Upper lobe of right lung (tissue), 1 donor: ENCODE measurements at regions not wholly inside any gene's neighbourhood (a gene's known extent, or its start where the extent isn't known, plus 50 kb on each side); places are given as distances from the start of the nearest gene placed in this dataset.

Experiments used
- ATAC-seq: fragments of 200-7000 bp; cut with Tn5 transposase; one replicate; pipeline ENCODE4 v1.9.1; 2020; ENCODE audit warnings: mild to moderate bottlenecking, moderate library complexity
- DNase-seq: peaks from one replicate; pipeline ENCODE4 v3.0.0-alpha.2; 2020
- H3K27ac ChIP-seq: fragments of 200-600 bp; one replicate; pipeline ENCODE4 v1.8.0; 2022
- H3K27me3 ChIP-seq: fragments of 200-600 bp; one replicate; pipeline ENCODE4 v1.8.0; 2022; ENCODE audit warnings: mild to moderate bottlenecking
- H3K36me3 ChIP-seq: fragments of 200-600 bp; one replicate; pipeline ENCODE4 v1.8.0; 2022
- H3K4me1 ChIP-seq: fragments of 200-600 bp; one replicate; pipeline ENCODE4 v1.8.0; 2022
- H3K4me3 ChIP-seq: fragments of 200-600 bp; one replicate; pipeline ENCODE4 v1.8.0; 2022; ENCODE audit warnings: mild to moderate bottlenecking
- H3K9me3 ChIP-seq: fragments of 200-600 bp; one replicate; pipeline ENCODE4 v1.8.0; 2022
- CTCF ChIP-seq: fragments of 200-600 bp; IDR thresholded peaks from one replicate; pipeline ENCODE4 v1.8.0; 2022; ENCODE audit warnings: antibody characterized with exemption
- intact Hi-C: fragments of 100-400 bp; cut with DNase I; formaldehyde crosslinking; loops from one replicate; pipeline ENCODE4 v1.11.0; 2022
- donor health status: DM: no; HTN: yes; CAD: no; lungs with severe emphysema.

GRCh38 chr2:60051991-60052390, 501.5 kb downstream of the BCL11A start:
- H3K27ac ChIP-seq = no peak overlapping the region
- intact Hi-C loops = no loop called here
- no peak overlapping the region for H3K4me3 ChIP-seq
- ATAC-seq = no peak
- no peaks in the 10 kb centered on the region for H3K4me1 ChIP-seq
- no peaks in the 10 kb centered on the region for H3K36me3 ChIP-seq
- H3K27me3 ChIP-seq = no peaks in the 10 kb centered on the region
- no peaks in the 10 kb centered on the region for H3K9me3 ChIP-seq
- TF ChIP-seq CTCF = no peak
- no peak for DNase-seq

GRCh38 chr2:60047944-60048525, 505.4 kb downstream of the BCL11A start:
- Histone ChIP-seq H3K4me1 (no peaks in the 10 kb centered on the region), H3K4me3 (no peak overlapping the region), H3K27me3 (no peaks in the 10 kb centered on the region), H3K9me3 (no peaks in the 10 kb centered on the region), H3K27ac (no peak overlapping the region), H3K36me3 (no peaks in the 10 kb centered on the region)
- no peak for DNase-seq
- no peak for TF ChIP-seq CTCF
- intact Hi-C loops = no loop called here
- ATAC-seq = no peak

- Histone ChIP-seq H3K4me3 (no peak overlapping the region), H3K9me3 (no peaks in the 10 kb centered on the region), H3K36me3 (no peaks in the 10 kb centered on the region), H3K27me3 (no peaks in the 10 kb centered on the region), H3K27ac (no peak overlapping the region), H3K4me1 (no peaks in the 10 kb centered on the region)
- ATAC-seq (no peak), DNase-seq (no peak)
- TF ChIP-seq CTCF = no peak
- intact Hi-C loops = no loop called here
Observed at GRCh38 chr2:60047347-60047746, 506.1 kb downstream of the BCL11A start.

GRCh38 chr2:60046529-60046928, 506.9 kb downstream of the BCL11A start:
- Histone ChIP-seq H3K4me1 (no peaks in the 10 kb centered on the region), H3K4me3 (no peak overlapping the region), H3K27ac (no peak overlapping the region), H3K9me3 (no peaks in the 10 kb centered on the region), H3K27me3 (no peaks in the 10 kb centered on the region), H3K36me3 (no peaks in the 10 kb centered on the region)
- no peak for TF ChIP-seq CTCF
- DNase-seq = no peak
- intact Hi-C loops = no loop called here
- no peak for ATAC-seq

- Histone ChIP-seq H3K27ac (no peak overlapping the region), H3K9me3 (no peaks in the 10 kb centered on the region), H3K4me1 (no peaks in the 10 kb centered on the region), H3K36me3 (no peaks in the 10 kb centered on the region), H3K27me3 (no peaks in the 10 kb centered on the region), H3K4me3 (no peak overlapping the region)
- no peak for TF ChIP-seq CTCF
- intact Hi-C loops = no loop called here
- DNase-seq (no peak), ATAC-seq (no peak)
Observed at GRCh38 chr2:60045456-60045855, 508.0 kb downstream of the BCL11A start.

GRCh38 chr2:60044484-60044883, 509.0 kb downstream of the BCL11A start:
- no peak for TF ChIP-seq CTCF
- no peak for ATAC-seq
- no peak overlapping the region for H3K27ac ChIP-seq
- H3K4me1 ChIP-seq = no peaks in the 10 kb centered on the region
- H3K9me3 ChIP-seq = no peaks in the 10 kb centered on the region
- no peaks in the 10 kb centered on the region for H3K36me3 ChIP-seq
- H3K4me3 ChIP-seq = no peak overlapping the region
- no peaks in the 10 kb centered on the region for H3K27me3 ChIP-seq
- no peak for DNase-seq
- intact Hi-C loops = no loop called here
